ENCODE measurements at regions not wholly inside any gene's neighbourhood (a gene's known extent, or its start where the extent isn't known, plus 50 kb on each side); places are given as distances from the start of the nearest gene placed in this dataset.

DNA sequence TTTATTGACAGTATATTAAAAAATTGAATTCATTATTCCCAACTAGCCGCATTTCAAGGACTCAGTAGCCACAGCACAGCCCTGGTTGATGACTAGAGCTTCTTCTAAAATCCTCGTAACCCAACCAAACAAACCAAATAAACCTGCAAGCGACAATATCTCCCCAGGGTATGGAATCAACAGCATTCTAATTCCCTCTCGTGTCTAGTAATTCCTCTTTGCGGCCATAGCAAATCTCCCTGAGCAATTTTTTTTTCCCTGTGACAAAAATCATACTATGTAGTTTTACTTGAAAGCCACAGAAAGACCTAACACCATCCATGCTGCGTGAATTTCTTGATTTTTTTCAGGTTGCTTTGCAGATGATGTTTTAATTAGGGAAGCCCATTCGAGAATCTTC is 143.4 kb upstream of the MYOCD start:
- H3K9ac ChIP-seq (ENCODE audit: low read length in 2 of 2): no peak overlapping the region
- H3K4me1 ChIP-seq (ENCODE audit: control insufficient read depth, insufficient read depth, low read length): peaks cover 9% of the 10 kb centered on the region
- H3K36me3 ChIP-seq (ENCODE audit: control insufficient read depth in 2 of 2, insufficient read depth in 2 of 2, low read length in 2 of 2): no peaks in the 10 kb centered on the region
- no peak overlapping the region for H3K27ac ChIP-seq (ENCODE audit: low read length)
- H3K4me3 ChIP-seq (ENCODE audit: low read length in 2 of 2): no peak overlapping the region
- H3K9me3 ChIP-seq (ENCODE audit: control insufficient read depth in 2 of 2, low read length in 2 of 2): peaks cover 0 to 2% of the 10 kb centered on the region in 2 donors
- H3K27me3 ChIP-seq (ENCODE audit: control insufficient read depth in 1 of 2, insufficient read depth in 2 of 2, low read length in 2 of 2): no peaks in the 10 kb centered on the region

- peaks cover 9% of the 10 kb centered on the region for H3K4me1 ChIP-seq (ENCODE audit: control insufficient read depth, insufficient read depth, low read length)
- H3K4me3 ChIP-seq (ENCODE audit: low read length in 2 of 2): no peak overlapping the region
- H3K9ac ChIP-seq (ENCODE audit: low read length in 2 of 2): no peak overlapping the region
- H3K27ac ChIP-seq (ENCODE audit: low read length): no peak overlapping the region
- peaks cover 0 to 2% of the 10 kb centered on the region in 2 donors for H3K9me3 ChIP-seq (ENCODE audit: control insufficient read depth in 2 of 2, low read length in 2 of 2)
- H3K36me3 ChIP-seq (ENCODE audit: control insufficient read depth in 2 of 2, insufficient read depth in 2 of 2, low read length in 2 of 2): no peaks in the 10 kb centered on the region
- H3K27me3 ChIP-seq (ENCODE audit: control insufficient read depth in 1 of 2, insufficient read depth in 2 of 2, low read length in 2 of 2): no peaks in the 10 kb centered on the region
These were observed 142.9 kb upstream of the MYOCD start for GRCh38 chr17:12522743-12523183.

- Histone ChIP-seq H3K9me3 (ENCODE audit: control insufficient read depth in 2 of 2, low read length in 2 of 2) (peaks cover 0 to 2% of the 10 kb centered on the region in 2 donors), H3K4me3 (ENCODE audit: low read length in 2 of 2) (no peak overlapping the region), H3K27me3 (ENCODE audit: control insufficient read depth in 1 of 2, insufficient read depth in 2 of 2, low read length in 2 of 2) (no peaks in the 10 kb centered on the region), H3K27ac (ENCODE audit: low read length) (no peak overlapping the region), H3K4me1 (ENCODE audit: control insufficient read depth, insufficient read depth, low read length) (peaks cover 9% of the 10 kb centered on the region), H3K9ac (ENCODE audit: low read length in 2 of 2) (no peak overlapping the region), H3K36me3 (ENCODE audit: control insufficient read depth in 2 of 2, insufficient read depth in 2 of 2, low read length in 2 of 2) (no peaks in the 10 kb centered on the region)
These were observed 142.4 kb upstream of the MYOCD start for GRCh38 chr17:12523244-12523643.

GRCh38 chr17:12528036-12528435 is 137.7 kb upstream of the MYOCD start:
- no peaks in the 10 kb centered on the region for H3K9me3 ChIP-seq (ENCODE audit: control insufficient read depth in 2 of 2, low read length in 2 of 2)
- no peak overlapping the region for H3K9ac ChIP-seq (ENCODE audit: low read length in 2 of 2)
- H3K36me3 ChIP-seq (ENCODE audit: control insufficient read depth in 2 of 2, insufficient read depth in 2 of 2, low read length in 2 of 2): no peaks in the 10 kb centered on the region
- H3K27ac ChIP-seq (ENCODE audit: low read length): no peak overlapping the region
- no peak overlapping the region for H3K4me3 ChIP-seq (ENCODE audit: low read length in 2 of 2)
- peaks cover 2% of the 10 kb centered on the region for H3K4me1 ChIP-seq (ENCODE audit: control insufficient read depth, insufficient read depth, low read length)
- no peaks in the 10 kb centered on the region for H3K27me3 ChIP-seq (ENCODE audit: control insufficient read depth in 1 of 2, insufficient read depth in 2 of 2, low read length in 2 of 2)

DNA sequence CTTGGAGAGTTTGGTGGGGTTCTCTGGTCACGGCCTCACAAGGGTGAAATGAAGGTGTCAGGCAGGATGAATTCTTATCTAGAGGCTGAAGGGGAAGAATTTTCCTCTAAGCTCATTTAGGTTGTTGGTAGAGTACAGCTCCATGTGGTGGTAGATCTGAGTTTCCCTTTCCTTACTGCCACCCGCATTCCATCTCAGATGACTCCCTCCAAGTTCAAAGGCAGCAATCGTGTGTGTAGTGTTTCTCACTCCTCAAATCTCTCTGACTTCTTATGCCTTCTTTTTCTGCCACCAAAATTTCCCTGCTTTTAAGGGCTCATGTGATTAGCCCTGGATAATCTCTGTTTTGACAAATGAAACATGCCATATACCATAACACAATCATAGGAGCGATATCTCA is 135.5 kb upstream of the MYOCD start:
- H3K27ac ChIP-seq (ENCODE audit: low read length): no peak overlapping the region
- H3K9me3 ChIP-seq (ENCODE audit: control insufficient read depth in 2 of 2, low read length in 2 of 2): no peaks in the 10 kb centered on the region
- H3K4me1 ChIP-seq (ENCODE audit: control insufficient read depth, insufficient read depth, low read length): no peaks in the 10 kb centered on the region
- H3K36me3 ChIP-seq (ENCODE audit: control insufficient read depth in 2 of 2, insufficient read depth in 2 of 2, low read length in 2 of 2): no peaks in the 10 kb centered on the region
- no peaks in the 10 kb centered on the region for H3K27me3 ChIP-seq (ENCODE audit: control insufficient read depth in 1 of 2, insufficient read depth in 2 of 2, low read length in 2 of 2)
- H3K4me3 ChIP-seq (ENCODE audit: low read length in 2 of 2): no peak overlapping the region
- no peak overlapping the region for H3K9ac ChIP-seq (ENCODE audit: low read length in 2 of 2)

GRCh38 chr17:12536021-12536420 is 129.7 kb upstream of the MYOCD start:
- no peak overlapping the region for H3K9ac ChIP-seq (ENCODE audit: low read length in 2 of 2)
- H3K36me3 ChIP-seq (ENCODE audit: control insufficient read depth in 2 of 2, insufficient read depth in 2 of 2, low read length in 2 of 2): no peaks in the 10 kb centered on the region
- H3K9me3 ChIP-seq (ENCODE audit: control insufficient read depth in 2 of 2, low read length in 2 of 2): no peaks in the 10 kb centered on the region
- no peak overlapping the region for H3K27ac ChIP-seq (ENCODE audit: low read length)
- H3K4me3 ChIP-seq (ENCODE audit: low read length in 2 of 2): no peak overlapping the region
- H3K4me1 ChIP-seq (ENCODE audit: control insufficient read depth, insufficient read depth, low read length): no peaks in the 10 kb centered on the region
- no peaks in the 10 kb centered on the region for H3K27me3 ChIP-seq (ENCODE audit: control insufficient read depth in 1 of 2, insufficient read depth in 2 of 2, low read length in 2 of 2)

- Histone ChIP-seq H3K27ac (ENCODE audit: low read length) (no peak overlapping the region), H3K36me3 (ENCODE audit: control insufficient read depth in 2 of 2, insufficient read depth in 2 of 2, low read length in 2 of 2) (no peaks in the 10 kb centered on the region), H3K9ac (ENCODE audit: low read length in 2 of 2) (no peak overlapping the region), H3K4me3 (ENCODE audit: low read length in 2 of 2) (no peak overlapping the region), H3K4me1 (ENCODE audit: control insufficient read depth, insufficient read depth, low read length) (no peaks in the 10 kb centered on the region), H3K9me3 (ENCODE audit: control insufficient read depth in 2 of 2, low read length in 2 of 2) (no peaks in the 10 kb centered on the region), H3K27me3 (ENCODE audit: control insufficient read depth in 1 of 2, insufficient read depth in 2 of 2, low read length in 2 of 2) (no peaks in the 10 kb centered on the region)
These were observed 129.2 kb upstream of the MYOCD start for GRCh38 chr17:12536472-12536871.

DNA sequence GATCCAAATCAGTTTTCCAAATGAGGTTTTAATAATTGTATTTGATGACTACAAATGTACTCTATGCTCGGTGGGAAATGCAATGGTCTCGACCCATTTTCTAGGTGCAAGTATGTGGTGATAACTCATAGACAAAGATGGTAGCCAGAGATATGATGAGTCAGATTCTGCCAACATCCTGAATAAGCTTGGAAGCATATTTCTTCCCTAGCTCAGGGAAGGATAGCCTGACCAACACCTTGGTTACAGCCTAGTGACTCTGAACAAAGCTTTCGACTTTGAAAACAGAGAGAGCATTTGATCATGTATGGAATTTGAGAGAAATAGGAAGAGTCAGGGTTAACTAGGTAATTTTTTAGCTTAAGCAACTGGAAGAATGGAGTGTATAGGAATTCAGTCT is 128.3 kb upstream of the MYOCD start:
- Histone ChIP-seq H3K9me3 (ENCODE audit: control insufficient read depth in 2 of 2, low read length in 2 of 2) (no peaks in the 10 kb centered on the region), H3K4me3 (ENCODE audit: low read length in 2 of 2) (no peak overlapping the region), H3K36me3 (ENCODE audit: control insufficient read depth in 2 of 2, insufficient read depth in 2 of 2, low read length in 2 of 2) (no peaks in the 10 kb centered on the region), H3K4me1 (ENCODE audit: control insufficient read depth, insufficient read depth, low read length) (no peaks in the 10 kb centered on the region), H3K27me3 (ENCODE audit: control insufficient read depth in 1 of 2, insufficient read depth in 2 of 2, low read length in 2 of 2) (no peaks in the 10 kb centered on the region), H3K27ac (ENCODE audit: low read length) (no peak overlapping the region), H3K9ac (ENCODE audit: low read length in 2 of 2) (no peak overlapping the region)

DNA sequence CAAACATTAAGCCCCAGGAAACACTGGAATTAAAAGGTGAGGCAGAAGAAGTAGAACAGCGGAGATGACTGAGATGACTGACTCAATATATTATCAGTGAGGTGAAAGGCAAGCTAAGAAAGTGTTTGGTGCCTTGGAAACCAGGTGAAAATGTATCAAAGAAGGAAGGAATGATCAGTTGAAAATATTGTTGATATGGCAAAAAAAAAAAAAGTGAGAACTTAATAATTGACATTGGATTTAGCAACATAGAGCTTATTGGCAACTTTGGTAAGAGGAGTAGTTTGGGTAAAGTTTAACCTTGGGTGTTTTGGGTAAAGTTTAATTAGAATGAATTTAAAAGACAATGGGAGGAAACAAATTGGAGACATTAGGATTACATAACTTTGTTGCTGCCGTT is 127.7 kb upstream of the MYOCD start:
- Histone ChIP-seq H3K36me3 (ENCODE audit: control insufficient read depth in 2 of 2, insufficient read depth in 2 of 2, low read length in 2 of 2) (no peaks in the 10 kb centered on the region), H3K9ac (ENCODE audit: low read length in 2 of 2) (no peak overlapping the region), H3K9me3 (ENCODE audit: control insufficient read depth in 2 of 2, low read length in 2 of 2) (no peaks in the 10 kb centered on the region), H3K27ac (ENCODE audit: low read length) (no peak overlapping the region), H3K27me3 (ENCODE audit: control insufficient read depth in 1 of 2, insufficient read depth in 2 of 2, low read length in 2 of 2) (no peaks in the 10 kb centered on the region), H3K4me1 (ENCODE audit: control insufficient read depth, insufficient read depth, low read length) (no peaks in the 10 kb centered on the region), H3K4me3 (ENCODE audit: low read length in 2 of 2) (no peak overlapping the region)

- H3K36me3 ChIP-seq (ENCODE audit: control insufficient read depth in 2 of 2, insufficient read depth in 2 of 2, low read length in 2 of 2): no peaks in the 10 kb centered on the region
- H3K4me1 ChIP-seq (ENCODE audit: control insufficient read depth, insufficient read depth, low read length): peaks cover 9% of the 10 kb centered on the region
- H3K27ac ChIP-seq (ENCODE audit: low read length): no peak overlapping the region
- H3K27me3 ChIP-seq (ENCODE audit: control insufficient read depth in 1 of 2, insufficient read depth in 2 of 2, low read length in 2 of 2): no peaks in the 10 kb centered on the region
- no peak overlapping the region for H3K9ac ChIP-seq (ENCODE audit: low read length in 2 of 2)
- no peak overlapping the region for H3K4me3 ChIP-seq (ENCODE audit: low read length in 2 of 2)
- no peaks in the 10 kb centered on the region for H3K9me3 ChIP-seq (ENCODE audit: control insufficient read depth in 2 of 2, low read length in 2 of 2)
These were observed 119.7 kb upstream of the MYOCD start for GRCh38 chr17:12545877-12546513.

DNA sequence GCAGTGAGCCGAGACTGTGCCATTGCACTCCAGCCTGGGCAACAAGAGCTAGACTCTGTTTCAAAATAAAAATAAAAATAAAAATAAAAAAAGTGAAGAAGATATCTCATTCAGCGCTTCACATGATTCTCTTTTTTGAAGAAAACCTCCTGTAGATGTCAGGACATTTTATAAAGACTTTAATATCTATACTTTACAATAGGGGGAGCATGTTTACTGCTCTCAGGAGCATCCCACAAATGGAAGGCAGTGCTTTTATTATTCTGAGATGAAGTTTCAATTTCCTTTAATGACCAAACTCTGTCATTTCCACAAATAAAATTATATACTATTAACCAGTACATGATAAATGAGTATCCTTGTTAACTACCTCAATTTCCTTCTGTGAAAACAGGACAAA is 118.7 kb upstream of the MYOCD start:
- Histone ChIP-seq H3K4me1 (ENCODE audit: control insufficient read depth, insufficient read depth, low read length) (peaks cover 9% of the 10 kb centered on the region), H3K27me3 (ENCODE audit: control insufficient read depth in 1 of 2, insufficient read depth in 2 of 2, low read length in 2 of 2) (no peaks in the 10 kb centered on the region), H3K4me3 (ENCODE audit: low read length in 2 of 2) (no peak overlapping the region), H3K36me3 (ENCODE audit: control insufficient read depth in 2 of 2, insufficient read depth in 2 of 2, low read length in 2 of 2) (no peaks in the 10 kb centered on the region), H3K9ac (ENCODE audit: low read length in 2 of 2) (no peak overlapping the region), H3K27ac (ENCODE audit: low read length) (no peak overlapping the region), H3K9me3 (ENCODE audit: control insufficient read depth in 2 of 2, low read length in 2 of 2) (no peaks in the 10 kb centered on the region)
